Stimulated activated CD8-positive, alpha-beta memory T cell treated with anti-CD3 and anti-CD28 coated beads, Interleukin-15, amount 100 ng/mL, for 4 hours (primary cell): ENCODE measurements at regions not wholly inside any gene's neighbourhood (a gene's known extent, or its start where the extent isn't known, plus 50 kb on each side); places are given as distances from the start of the nearest gene placed in this dataset.
"Not testable (repeated sequence)": the region's sequence is repeated elsewhere in the genome, so short reads cannot be mapped to it uniquely, and the experiment has no call there.

Source experiments
- DNase-seq, 2 donors: peaks; one replicate each; pipeline ENCODE4 v3.0.0-alpha.2; 2020; ENCODE audit warnings: low read depth in 2 of 2

GRCh38 chr7:94173436-94173835 lies 169.3 kb upstream of the BET1 start:
- DNase-seq: no peak

- DNase-seq: no peak
Measured at GRCh38 chr7:94174375-94174774, 170.2 kb upstream of the BET1 start.

GRCh38 chr7:94174956-94175355 lies 170.8 kb upstream of the BET1 start:
- no peak for DNase-seq

GRCh38 chr7:94176694-94177200 lies 172.6 kb upstream of the BET1 start:
- DNase-seq: no peak

GRCh38 chr7:94177441-94177840 lies 173.3 kb upstream of the BET1 start:
- DNase-seq: no peak

GRCh38 chr7:94178230-94178629 lies 174.1 kb upstream of the BET1 start:
- DNase-seq: no peak

GRCh38 chr7:94179466-94179865 lies 175.3 kb upstream of the BET1 start:
- no peak for DNase-seq

- no peak for DNase-seq
Measured at GRCh38 chr7:94182066-94182465, 177.9 kb upstream of the BET1 start.

- no peak for DNase-seq
Measured at GRCh38 chr7:94182721-94183120, 178.6 kb upstream of the BET1 start.

GRCh38 chr7:94183289-94183749 lies 179.2 kb upstream of the BET1 start:
- no peak for DNase-seq

GRCh38 chr7:94183891-94184290 lies 179.7 kb upstream of the BET1 start:
- no peak for DNase-seq

GRCh38 chr7:94188350-94188749 lies 184.2 kb upstream of the BET1 start:
- no peak for DNase-seq

GRCh38 chr7:94190599-94191061 lies 186.5 kb upstream of the BET1 start:
- no peak for DNase-seq

- DNase-seq: not testable (repeated sequence)
Measured at GRCh38 chr7:94194426-94194825, 190.3 kb upstream of the BET1 start.

- no peak for DNase-seq
Measured at GRCh38 chr7:94195201-94195600, 191.0 kb upstream of the BET1 start.

GRCh38 chr7:94195813-94196212 lies 191.7 kb upstream of the BET1 start:
- DNase-seq: no peak

GRCh38 chr7:94205529-94205928 lies 189.2 kb upstream of the COL1A2 start:
- DNase-seq: no peak

GRCh38 chr7:94206295-94206694 lies 188.4 kb upstream of the COL1A2 start:
- no peak for DNase-seq

- DNase-seq: no peak
Measured at GRCh38 chr7:94212160-94212559, 182.5 kb upstream of the COL1A2 start.

- no peak for DNase-seq
Measured at GRCh38 chr7:94216944-94217461, 177.7 kb upstream of the COL1A2 start.

GRCh38 chr7:94217766-94218165 lies 176.9 kb upstream of the COL1A2 start:
- no peak for DNase-seq

- no peak for DNase-seq
Measured at GRCh38 chr7:94222516-94222915, 172.2 kb upstream of the COL1A2 start.

GRCh38 chr7:94223375-94224084 lies 171.2 kb upstream of the COL1A2 start:
- no peak for DNase-seq
